ENCODE measurements at regions not wholly inside any gene's neighbourhood (a gene's known extent, or its start where the extent isn't known, plus 50 kb on each side); places are given as distances from the start of the nearest gene placed in this dataset.

DNA sequence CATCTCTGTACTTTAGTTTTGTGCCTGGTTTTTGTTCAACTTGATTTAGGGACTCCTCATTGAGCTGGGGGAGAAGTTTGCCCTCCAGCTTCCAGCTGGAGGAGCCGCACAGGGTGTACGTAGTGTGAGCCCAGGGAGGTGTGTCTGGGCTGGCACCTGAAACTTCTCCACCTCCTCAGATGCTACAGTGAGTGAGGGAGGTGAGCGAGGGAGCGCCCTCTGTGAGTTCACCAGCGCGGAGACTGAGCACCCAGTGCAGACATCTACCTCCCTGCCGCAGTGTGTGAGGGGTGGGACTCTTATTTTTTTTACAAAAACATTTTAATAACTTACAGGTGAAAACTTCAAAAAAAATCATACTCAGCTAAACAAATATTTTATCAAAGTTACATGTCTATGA is 204.2 kb upstream of the HS6ST1 start:
- TF ChIP-seq, protein P1, sequence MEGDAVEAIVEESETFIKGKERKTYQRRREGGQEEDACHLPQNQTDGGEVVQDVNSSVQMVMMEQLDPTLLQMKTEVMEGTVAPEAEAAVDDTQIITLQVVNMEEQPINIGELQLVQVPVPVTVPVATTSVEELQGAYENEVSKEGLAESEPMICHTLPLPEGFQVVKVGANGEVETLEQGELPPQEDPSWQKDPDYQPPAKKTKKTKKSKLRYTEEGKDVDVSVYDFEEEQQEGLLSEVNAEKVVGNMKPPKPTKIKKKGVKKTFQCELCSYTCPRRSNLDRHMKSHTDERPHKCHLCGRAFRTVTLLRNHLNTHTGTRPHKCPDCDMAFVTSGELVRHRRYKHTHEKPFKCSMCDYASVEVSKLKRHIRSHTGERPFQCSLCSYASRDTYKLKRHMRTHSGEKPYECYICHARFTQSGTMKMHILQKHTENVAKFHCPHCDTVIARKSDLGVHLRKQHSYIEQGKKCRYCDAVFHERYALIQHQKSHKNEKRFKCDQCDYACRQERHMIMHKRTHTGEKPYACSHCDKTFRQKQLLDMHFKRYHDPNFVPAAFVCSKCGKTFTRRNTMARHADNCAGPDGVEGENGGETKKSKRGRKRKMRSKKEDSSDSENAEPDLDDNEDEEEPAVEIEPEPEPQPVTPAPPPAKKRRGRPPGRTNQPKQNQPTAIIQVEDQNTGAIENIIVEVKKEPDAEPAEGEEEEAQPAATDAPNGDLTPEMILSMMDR (conservative IDR thresholded peaks at IDR 0.05 in 1 of 2, IDR thresholded peaks at IDR 0.05 in 1 of 2; ENCODE audit: low read depth in 1 of 2, low read length in 2 of 2) = no peak
- no peak for TF ChIP-seq EZH2 (IDR thresholded peaks at IDR 0.05; ENCODE audit: low read length, missing control alignments)
